AG10803 (cell line): ENCODE measurements at regions not wholly inside any gene's neighbourhood (a gene's known extent, or its start where the extent isn't known, plus 50 kb on each side); places are given as distances from the start of the nearest gene placed in this dataset.

ENCODE experiments used
- DNase-seq: peaks from one replicate; pipeline ENCODE4 v3.0.0; 2010; ENCODE audit warnings: low read depth
- H3K4me3 ChIP-seq: 2 replicates; pipeline ENCODE4 v1.5.1; 2011; ENCODE audit warnings: mild to moderate bottlenecking, low read length, control low read depth
- TF ChIP-seq, protein P1 (sequence below): conservative IDR thresholded peaks from 2 replicates; pipeline ENCODE4 v1.5.1; 2011; ENCODE audit warnings: mild to moderate bottlenecking, low read length, control low read depth, inconsistent platforms

DNA sequence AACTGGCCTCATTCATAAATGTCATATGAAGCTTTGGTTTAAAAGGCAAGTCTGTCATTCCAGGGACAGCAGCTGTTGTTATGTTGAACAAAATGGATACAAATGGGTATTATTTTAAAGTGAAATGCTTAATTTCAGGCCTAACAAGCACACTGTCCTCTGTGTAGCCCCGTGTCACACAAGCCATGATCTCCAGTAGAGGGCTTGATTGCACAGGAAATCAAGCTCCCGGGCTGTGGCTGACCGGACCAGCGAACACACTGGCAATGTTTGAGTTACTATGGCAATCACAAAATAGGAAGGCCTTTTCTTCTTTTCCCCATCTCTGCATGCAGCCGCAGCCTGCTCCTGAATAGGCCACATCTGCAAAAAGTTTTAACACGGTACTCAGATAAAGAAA is 64.0 kb upstream of the GSX1 start:
- no peak overlapping the region for H3K4me3 ChIP-seq
- DNase-seq: no peak
- TF ChIP-seq, protein P1, sequence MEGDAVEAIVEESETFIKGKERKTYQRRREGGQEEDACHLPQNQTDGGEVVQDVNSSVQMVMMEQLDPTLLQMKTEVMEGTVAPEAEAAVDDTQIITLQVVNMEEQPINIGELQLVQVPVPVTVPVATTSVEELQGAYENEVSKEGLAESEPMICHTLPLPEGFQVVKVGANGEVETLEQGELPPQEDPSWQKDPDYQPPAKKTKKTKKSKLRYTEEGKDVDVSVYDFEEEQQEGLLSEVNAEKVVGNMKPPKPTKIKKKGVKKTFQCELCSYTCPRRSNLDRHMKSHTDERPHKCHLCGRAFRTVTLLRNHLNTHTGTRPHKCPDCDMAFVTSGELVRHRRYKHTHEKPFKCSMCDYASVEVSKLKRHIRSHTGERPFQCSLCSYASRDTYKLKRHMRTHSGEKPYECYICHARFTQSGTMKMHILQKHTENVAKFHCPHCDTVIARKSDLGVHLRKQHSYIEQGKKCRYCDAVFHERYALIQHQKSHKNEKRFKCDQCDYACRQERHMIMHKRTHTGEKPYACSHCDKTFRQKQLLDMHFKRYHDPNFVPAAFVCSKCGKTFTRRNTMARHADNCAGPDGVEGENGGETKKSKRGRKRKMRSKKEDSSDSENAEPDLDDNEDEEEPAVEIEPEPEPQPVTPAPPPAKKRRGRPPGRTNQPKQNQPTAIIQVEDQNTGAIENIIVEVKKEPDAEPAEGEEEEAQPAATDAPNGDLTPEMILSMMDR: no peak

DNA sequence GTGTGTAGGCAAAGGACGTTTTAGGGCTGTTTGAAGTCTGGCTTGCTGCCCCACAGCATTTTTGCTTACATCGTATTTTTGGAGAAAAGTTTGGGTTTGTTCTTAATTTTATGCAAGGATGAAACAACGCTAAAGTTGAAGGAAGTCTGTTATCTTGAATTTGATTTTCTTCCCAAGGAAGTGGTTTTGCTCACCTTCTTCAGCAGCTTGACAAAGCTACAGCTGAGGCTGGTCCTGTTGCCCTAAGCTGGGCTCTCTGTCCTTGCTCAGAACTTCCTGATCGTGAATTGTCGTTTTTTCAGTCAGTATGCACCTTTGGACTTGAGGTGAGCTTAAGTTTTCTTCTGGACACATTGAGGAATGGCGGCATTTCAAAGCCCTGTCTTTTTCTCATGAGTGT is 62.1 kb upstream of the GSX1 start:
- TF ChIP-seq, protein P1: no peak
- no peak for DNase-seq
- no peak overlapping the region for H3K4me3 ChIP-seq
